OCI-LY1 (cell line): ENCODE measurements at regions not wholly inside any gene's neighbourhood (a gene's known extent, or its start where the extent isn't known, plus 50 kb on each side); places are given as distances from the start of the nearest gene placed in this dataset.

Source experiments
- CTCF ChIP-seq: fragments of 200-600 bp; sonication (generic), shearing (Covaris generic); IDR thresholded peaks from 2 replicates; pipeline ENCODE4 v1.5.1; 2017; ENCODE audit warnings: mild to moderate bottlenecking, antibody characterized with exemption, low read length, moderate library complexity, mixed read lengths
- EZH2 ChIP-seq: fragments of 200-600 bp; sonication (generic), shearing (Covaris generic); IDR thresholded peaks from 2 replicates; pipeline ENCODE4 v1.8.0; 2017; ENCODE audit warnings: borderline replicate concordance, mixed run types, mild to moderate bottlenecking, antibody characterized with exemption, low read length, moderate library complexity, mixed read lengths

- TF ChIP-seq CTCF (no peak), EZH2 (no peak)
Observed at GRCh38 chr1:58409890-58410289, 136.6 kb downstream of the OMA1 start.
